AG04450 (cell line): ENCODE measurements at regions not wholly inside any gene's neighbourhood (a gene's known extent, or its start where the extent isn't known, plus 50 kb on each side); places are given as distances from the start of the nearest gene placed in this dataset.

ENCODE experiments used
- CTCF ChIA-PET: fragments of 300-600, 350-600 bp; formaldehyde crosslinking; extraction: SDS; loops from one replicate; lab custom pipeline; 2022; ENCODE audit warnings: antibody characterized with exemption, inconsistent platforms; lab: Charles Lee
- POLR2A ChIA-PET: fragments of 350-600 bp; formaldehyde crosslinking; extraction: SDS; loops from one replicate; lab custom pipeline; 2021; ENCODE audit warnings: antibody characterized with exemption, inconsistent platforms; lab: Yijun Ruan, JAX
- DNase-seq: peaks from one replicate; pipeline ENCODE4 v3.0.0-alpha.2; 2011; ENCODE audit warnings: low read depth, low spot score
- H3K27ac ChIP-seq: one replicate; pipeline ENCODE4 v1.5.1; 2012; ENCODE audit warnings: low read depth, low read length, control low read depth
- H3K27me3 ChIP-seq: one replicate; pipeline ENCODE4 v1.6.0; 2012; ENCODE audit warnings: low read length; ENCODE audit not compliant: control insufficient read depth, insufficient read depth
- H3K4me3 ChIP-seq: 2 replicates; pipeline ENCODE4 v1.5.1; 2011; ENCODE audit warnings: mild to moderate bottlenecking, low read depth, low read length, control low read depth
- H3K9me3 ChIP-seq: 2 replicates; pipeline ENCODE4 v1.5.1; 2012; ENCODE audit warnings: low read length; ENCODE audit not compliant: control insufficient read depth, insufficient read depth
- CTCF ChIP-seq: IDR thresholded peaks from 2 replicates; pipeline ENCODE4 v1.5.1; 2011; ENCODE audit warnings: low read depth, low read length, control low read depth, inconsistent platforms

- TF ChIP-seq CTCF, result no peak
- CTCF ChIA-PET, result no interaction called here
- Histone ChIP-seq H3K9me3 (peaks cover 20% of the 10 kb centered on the region), H3K27me3 (no peaks in the 10 kb centered on the region), H3K27ac (no peak overlapping the region), H3K4me3 (no peak overlapping the region)
- POLR2A ChIA-PET, result no interaction called here
- no peak for DNase-seq
Observed at GRCh38 chr6:102389994-102390393, 996.5 kb downstream of the GRIK2 start.

GRCh38 chr6:102387326-102388033, 994.0 kb downstream of the GRIK2 start:
- POLR2A ChIA-PET, result no interaction called here
- no peak overlapping the region for H3K27ac ChIP-seq
- no peak for TF ChIP-seq CTCF

GRCh38 chr6:102381203-102381602, 987.7 kb downstream of the GRIK2 start:
- peaks cover 6% of the 10 kb centered on the region; the same call in 1 of the 2 replicates for H3K9me3 ChIP-seq
- H3K27ac ChIP-seq, result no peak overlapping the region
- no peaks in the 10 kb centered on the region for H3K27me3 ChIP-seq
- no peak for TF ChIP-seq CTCF
- ChIA-PET POLR2A (no interaction called here), CTCF (no interaction called here)
- DNase-seq, result no peak
- H3K4me3 ChIP-seq, result no peak overlapping the region

More at GRCh38 chr6:102387326-102388033, 994.0 kb downstream of the GRIK2 start:
- CTCF ChIA-PET, result no interaction called here
- DNase-seq, result no peak
- H3K9me3 ChIP-seq, result peaks cover 22% of the 10 kb centered on the region
- no peaks in the 10 kb centered on the region for H3K27me3 ChIP-seq
- no peak overlapping the region for H3K4me3 ChIP-seq

- ChIA-PET POLR2A (no interaction called here), CTCF (no interaction called here)
- Histone ChIP-seq H3K27ac (no peak overlapping the region), H3K27me3 (no peaks in the 10 kb centered on the region), H3K4me3 (no peak overlapping the region), H3K9me3 (peaks cover 18% of the 10 kb centered on the region; the same call in 1 of the 2 replicates)
- DNase-seq, result no peak
- no peak for TF ChIP-seq CTCF
Observed at GRCh38 chr6:102356170-102356569, 962.7 kb downstream of the GRIK2 start.

- H3K9me3 ChIP-seq, result peaks cover 18% of the 10 kb centered on the region; the same call in 1 of the 2 replicates
- TF ChIP-seq CTCF, result no peak
- ChIA-PET POLR2A (no interaction called here), CTCF (no interaction called here)
- no peak for DNase-seq
- no peak overlapping the region for H3K4me3 ChIP-seq
- no peak overlapping the region for H3K27ac ChIP-seq
- H3K27me3 ChIP-seq, result no peaks in the 10 kb centered on the region
Observed at GRCh38 chr6:102355578-102355977, 962.1 kb downstream of the GRIK2 start.
